Gastroesophageal sphincter (tissue), 3 donors: ENCODE measurements at regions not wholly inside any gene's neighbourhood (a gene's known extent, or its start where the extent isn't known, plus 50 kb on each side); places are given as distances from the start of the nearest gene placed in this dataset.

Experiments
- CTCF ChIP-seq, 4 experiments: fragments of 200-600 bp in 2 of 4; fragments of 450-650 bp in 2 of 4; sonication (generic) in 1 of 4; IDR thresholded peaks; one replicate each; pipeline ENCODE4 v1.5.1; 2017 to 2019; ENCODE audit warnings: antibody characterized with exemption in 4 of 4, mild to moderate bottlenecking in 2 of 4, moderate library complexity in 2 of 4
- EP300 ChIP-seq: sonication (generic); formaldehyde crosslinking; IDR thresholded peaks from one replicate; pipeline ENCODE4 v1.6.1; 2017; ENCODE audit warnings: antibody characterized with exemption, mild to moderate bottlenecking
- POLR2A ChIP-seq, 2 donors: fragments of 450-650 bp; IDR thresholded peaks; one replicate each; pipeline ENCODE4 v1.6.1; 2017; ENCODE audit warnings: antibody characterized with exemption in 2 of 2, mild to moderate bottlenecking in 2 of 2, moderate library complexity in 1 of 2
- POLR2AphosphoS5 ChIP-seq: sonication (generic); formaldehyde crosslinking; IDR thresholded peaks from one replicate; pipeline ENCODE4 v1.6.1; 2017; ENCODE audit warnings: antibody characterized with exemption

- TF ChIP-seq POLR2AphosphoS5 = no peak
- no peak for TF ChIP-seq POLR2A (IDR thresholded peaks at IDR 0.05)
- TF ChIP-seq CTCF (IDR thresholded peaks at IDR 0.05) = no peak
- no peak for TF ChIP-seq EP300
Observed at GRCh38 chr11:98007072-98007471, 1013.7 kb upstream of the CNTN5 start.
